HG03175 (cell line): ENCODE measurements at regions not wholly inside any gene's neighbourhood (a gene's known extent, or its start where the extent isn't known, plus 50 kb on each side); places are given as distances from the start of the nearest gene placed in this dataset.

Experiments used
- ATAC-seq: cut with Tn5 transposase; IDR thresholded peaks from one replicate; pipeline ENCODE4 v1.9.1; 2021; ENCODE audit warnings: mild to moderate bottlenecking, moderate library complexity; ENCODE audit not compliant: unreplicated experiment

- no peak for ATAC-seq
These were observed 294.8 kb upstream of the FIGN start for GRCh38 chr2:164030623-164031022.

- no peak for ATAC-seq
These were observed 293.2 kb upstream of the FIGN start for GRCh38 chr2:164028814-164029534.

- ATAC-seq, result no peak
These were observed 288.6 kb upstream of the FIGN start for GRCh38 chr2:164024396-164024795.

GRCh38 chr2:164023896-164024295 lies 288.1 kb upstream of the FIGN start:
- ATAC-seq, result no peak

- ATAC-seq, result peak; percentile 93
These were observed 279.7 kb upstream of the FIGN start for GRCh38 chr2:164015328-164016123.

- no peak for ATAC-seq
These were observed 279.0 kb upstream of the FIGN start for GRCh38 chr2:164014791-164015190.

- no peak for ATAC-seq
These were observed 278.4 kb upstream of the FIGN start for GRCh38 chr2:164014068-164014731.

GRCh38 chr2:164012581-164012980 lies 276.8 kb upstream of the FIGN start:
- no peak for ATAC-seq

- ATAC-seq, result no peak
These were observed 274.0 kb upstream of the FIGN start for GRCh38 chr2:164009756-164010337.

- ATAC-seq, result no peak
These were observed 272.9 kb upstream of the FIGN start for GRCh38 chr2:164008752-164009151.

- ATAC-seq, result no peak
These were observed 270.9 kb upstream of the FIGN start for GRCh38 chr2:164006704-164007103.

GRCh38 chr2:164000176-164000575 lies 264.4 kb upstream of the FIGN start:
- ATAC-seq, result no peak

- no peak for ATAC-seq
These were observed 261.7 kb upstream of the FIGN start for GRCh38 chr2:163997466-163997865.

GRCh38 chr2:163990541-163990940 lies 254.7 kb upstream of the FIGN start:
- ATAC-seq, result no peak

GRCh38 chr2:163990101-163990500 lies 254.3 kb upstream of the FIGN start:
- ATAC-seq, result no peak

- ATAC-seq, result no peak
These were observed 251.6 kb upstream of the FIGN start for GRCh38 chr2:163987175-163987940.

- no peak for ATAC-seq
These were observed 249.2 kb upstream of the FIGN start for GRCh38 chr2:163984986-163985385.

GRCh38 chr2:163983911-163984310 lies 248.1 kb upstream of the FIGN start:
- ATAC-seq, result no peak

- no peak for ATAC-seq
These were observed 247.1 kb upstream of the FIGN start for GRCh38 chr2:163982938-163983337.

- no peak for ATAC-seq
These were observed 239.0 kb upstream of the FIGN start for GRCh38 chr2:163974766-163975165.
